Activated CD8-positive, alpha-beta memory T cell treated with anti-CD3 and anti-CD28 coated beads, Interleukin-2, amount 50 U/mL, for 48 hours (primary cell): ENCODE measurements at regions not wholly inside any gene's neighbourhood (a gene's known extent, or its start where the extent isn't known, plus 50 kb on each side); places are given as distances from the start of the nearest gene placed in this dataset.

Experiments used
- DNase-seq: peaks from one replicate; pipeline ENCODE4 v3.0.0-alpha.2; 2020

DNA sequence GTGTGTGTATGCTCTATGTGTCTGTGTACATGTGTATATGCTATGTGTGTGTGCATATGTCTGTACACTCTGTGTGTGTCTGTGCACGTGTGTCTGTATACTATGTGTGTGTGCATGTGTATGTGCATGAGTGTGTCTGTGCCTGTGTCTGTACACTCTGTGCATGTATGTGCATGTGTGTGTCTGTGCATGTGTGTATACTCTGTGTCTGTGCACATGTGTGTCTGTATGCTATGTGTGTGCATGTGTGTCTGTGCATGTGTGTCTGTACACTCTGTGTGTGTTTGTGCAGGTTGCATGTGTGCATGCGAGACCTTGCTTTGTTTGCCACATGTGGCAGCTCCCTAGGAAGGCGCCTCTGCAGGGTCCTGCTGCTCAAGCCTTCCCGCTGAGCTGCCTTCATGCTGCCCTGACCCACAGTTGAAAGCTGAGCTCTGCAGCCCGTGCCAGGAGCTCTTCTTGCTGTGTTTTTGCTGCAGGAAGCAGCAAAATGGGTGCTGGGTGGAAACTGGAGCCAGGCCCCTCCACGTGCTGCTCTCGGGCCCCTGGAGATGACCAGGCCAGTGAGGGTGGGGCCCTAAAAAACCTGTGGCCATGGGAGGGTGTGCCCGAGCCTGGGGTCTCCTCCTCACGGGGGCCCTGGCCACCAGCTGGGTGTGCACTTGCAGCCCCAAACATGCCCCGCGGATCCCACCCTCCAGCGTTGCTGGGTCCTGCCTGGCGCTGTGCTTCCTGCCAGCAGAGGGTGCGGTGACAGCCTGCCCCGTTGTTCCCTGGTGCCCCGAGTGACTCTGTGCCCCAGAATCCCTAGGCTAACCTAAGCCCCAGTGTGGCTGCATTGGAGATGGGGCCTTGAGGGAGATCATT is 109.1 kb downstream of the DACT2 start:
- DNase-seq = no peak

DNA sequence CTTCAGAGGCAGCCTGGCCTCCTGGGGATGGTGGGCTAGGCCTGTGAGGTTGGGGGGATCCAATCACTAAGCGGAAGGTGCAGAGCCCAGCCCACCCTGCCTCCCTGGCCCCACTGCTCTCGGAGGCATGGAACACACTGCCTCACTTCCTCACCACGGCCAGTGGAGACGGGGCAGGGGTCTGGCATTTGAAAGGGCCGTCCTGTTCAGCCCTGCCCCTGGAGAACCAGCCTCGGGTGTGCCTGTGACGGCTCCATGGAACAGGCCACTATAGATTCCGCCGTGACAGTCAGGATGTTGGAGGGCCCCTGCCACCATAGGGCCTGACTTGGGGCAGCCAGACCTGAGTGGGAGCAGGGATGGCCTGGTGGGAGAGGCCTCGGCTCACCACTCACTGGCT is 110.2 kb downstream of the DACT2 start:
- DNase-seq = no peak

GRCh38 chr6:168208854-168209253 is 110.7 kb downstream of the DACT2 start:
- DNase-seq = no peak

- no peak for DNase-seq
These were observed 111.2 kb downstream of the DACT2 start for GRCh38 chr6:168208402-168208801.

GRCh38 chr6:168207421-168208175 is 112.0 kb downstream of the DACT2 start:
- no peak for DNase-seq

DNA sequence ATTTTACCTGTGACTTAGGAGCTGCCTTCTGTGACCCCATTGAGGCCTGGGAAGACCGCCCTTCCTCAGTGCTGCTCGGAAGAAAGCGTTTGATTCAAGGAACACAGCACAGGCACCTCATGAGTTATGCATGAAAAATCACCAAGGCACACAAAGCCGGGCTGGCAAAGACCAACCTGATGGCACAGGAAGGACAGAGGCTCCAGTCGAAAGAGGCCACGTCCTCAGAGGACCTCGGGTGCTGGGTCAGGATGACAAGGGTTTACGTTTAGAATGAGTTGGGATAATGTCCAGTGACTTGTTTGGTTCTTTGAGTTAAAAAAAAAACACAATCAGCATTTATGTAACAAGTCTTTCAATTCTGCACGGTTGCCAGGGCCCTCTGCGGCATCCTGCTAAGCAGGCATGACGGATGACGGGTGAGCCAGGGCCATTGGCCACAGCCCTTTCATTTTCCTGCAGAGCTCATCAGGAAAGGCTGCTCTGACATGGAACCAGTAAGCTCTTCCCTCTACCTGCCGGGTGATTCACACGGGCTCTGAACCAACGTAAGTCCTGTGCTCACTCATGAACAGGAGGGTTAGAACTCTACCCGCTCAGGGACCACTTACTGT is 112.8 kb downstream of the DACT2 start:
- DNase-seq = no peak

DNA sequence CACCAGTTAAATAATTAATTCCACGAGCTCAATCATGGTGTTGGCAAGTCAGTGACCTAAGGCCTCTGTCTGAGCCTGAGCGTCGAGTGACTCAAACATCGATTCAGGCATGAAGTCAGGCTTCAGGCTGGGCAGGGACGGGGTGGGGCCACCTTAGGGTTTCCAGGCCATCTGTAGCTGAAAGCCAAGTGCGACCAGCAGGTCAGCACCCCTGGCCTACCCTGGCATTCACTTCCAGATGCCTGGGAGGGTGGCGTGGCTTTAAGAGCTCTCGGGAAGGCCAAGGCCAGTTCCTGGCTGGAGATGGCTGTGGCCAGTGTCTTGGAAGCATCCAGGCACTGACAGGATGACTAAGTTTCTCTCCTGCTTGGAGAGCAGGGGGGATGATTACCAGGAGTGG is 113.4 kb downstream of the DACT2 start:
- no peak for DNase-seq

DNA sequence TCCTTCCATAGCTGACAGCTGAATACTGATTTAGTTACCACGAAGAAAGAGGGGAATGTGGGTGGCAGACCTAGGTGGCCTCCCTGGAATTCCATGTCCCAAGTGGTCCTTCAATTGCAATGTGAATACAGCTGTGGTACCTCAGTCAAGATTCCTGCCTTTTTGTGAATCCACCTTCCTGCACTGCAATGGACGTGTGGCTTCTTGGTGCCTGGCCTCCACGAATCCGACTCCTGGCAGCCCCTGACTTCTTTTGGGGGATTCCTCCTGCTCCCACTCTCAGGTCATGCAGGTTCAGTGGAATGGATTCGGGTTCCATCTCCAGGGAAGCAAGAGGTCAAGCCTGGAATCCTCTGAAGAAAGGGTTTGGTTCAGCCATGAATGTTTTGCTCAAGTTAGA is 117.8 kb downstream of the DACT2 start:
- DNase-seq = no peak

DNA sequence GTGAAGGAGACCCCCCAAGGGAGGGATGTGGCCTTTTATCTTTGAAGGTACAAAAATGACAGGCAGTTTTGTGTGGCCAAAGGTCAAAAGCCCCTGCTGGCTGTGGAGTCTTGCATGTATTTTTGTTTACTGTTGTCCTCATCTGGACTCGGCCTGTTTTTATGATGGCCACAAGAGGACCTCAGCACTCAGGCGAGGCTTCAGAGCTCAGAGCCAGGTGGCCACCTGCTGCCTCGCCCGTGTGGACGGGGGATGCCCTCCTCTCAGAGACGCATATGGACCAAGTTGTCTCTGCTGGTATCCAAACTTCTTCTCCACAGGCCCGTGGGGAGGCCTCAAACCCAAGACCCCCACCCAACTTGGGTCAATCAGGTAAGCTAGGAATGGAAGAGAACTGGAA is 118.2 kb downstream of the DACT2 start:
- DNase-seq = no peak

GRCh38 chr6:168200571-168201134 is 118.9 kb downstream of the DACT2 start:
- no peak for DNase-seq

GRCh38 chr6:168198302-168199180 is 119.5 kb upstream of the FRMD1 start:
- DNase-seq = no peak

GRCh38 chr6:168197636-168198301 is 118.8 kb upstream of the FRMD1 start:
- DNase-seq = no peak

DNA sequence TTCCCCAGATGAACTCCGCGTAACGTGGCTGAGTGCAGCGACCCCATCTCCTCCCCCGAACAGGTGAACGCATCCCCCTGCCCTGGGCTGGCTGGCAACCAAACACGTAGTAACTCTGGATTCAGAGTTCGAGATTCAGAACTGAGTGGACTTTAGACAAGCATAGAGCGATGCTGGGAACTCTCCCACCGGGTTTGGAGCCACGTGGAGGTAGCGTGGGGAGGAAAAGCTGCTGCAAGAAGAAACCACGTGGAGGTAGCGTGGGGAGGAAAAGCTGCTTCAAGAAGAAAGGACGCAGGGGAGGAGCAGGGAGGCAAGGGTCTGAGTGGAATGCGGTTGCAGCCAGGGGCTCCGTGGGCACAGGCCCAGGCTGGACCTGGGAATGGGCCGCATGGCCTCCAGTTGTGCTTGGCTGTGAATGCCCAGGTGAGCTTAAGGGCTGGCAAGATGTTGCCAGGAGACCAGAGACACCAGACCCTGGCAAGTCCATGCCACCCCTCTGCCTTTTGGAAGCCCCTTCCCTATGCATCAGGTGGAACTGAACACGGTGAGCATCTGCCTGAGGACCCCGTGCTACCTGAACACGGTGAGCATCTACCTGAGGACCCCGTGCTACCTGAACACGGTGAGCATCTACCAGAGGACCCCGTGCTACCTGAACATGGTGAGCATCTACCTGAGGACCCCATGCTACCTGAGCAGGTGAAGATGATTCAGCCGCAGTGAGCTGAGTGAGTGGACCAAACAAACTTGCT is 118.0 kb upstream of the FRMD1 start:
- peak; percentile 32 for DNase-seq

GRCh38 chr6:168196385-168196860 is 117.4 kb upstream of the FRMD1 start:
- peak; percentile 7 for DNase-seq

- DNase-seq = peak; percentile 13
These were observed 116.7 kb upstream of the FRMD1 start for GRCh38 chr6:168195712-168196111.

GRCh38 chr6:168194732-168195567 is 115.9 kb upstream of the FRMD1 start:
- DNase-seq = peak; percentile 20

GRCh38 chr6:168193816-168194721 is 115.1 kb upstream of the FRMD1 start:
- no peak for DNase-seq

DNA sequence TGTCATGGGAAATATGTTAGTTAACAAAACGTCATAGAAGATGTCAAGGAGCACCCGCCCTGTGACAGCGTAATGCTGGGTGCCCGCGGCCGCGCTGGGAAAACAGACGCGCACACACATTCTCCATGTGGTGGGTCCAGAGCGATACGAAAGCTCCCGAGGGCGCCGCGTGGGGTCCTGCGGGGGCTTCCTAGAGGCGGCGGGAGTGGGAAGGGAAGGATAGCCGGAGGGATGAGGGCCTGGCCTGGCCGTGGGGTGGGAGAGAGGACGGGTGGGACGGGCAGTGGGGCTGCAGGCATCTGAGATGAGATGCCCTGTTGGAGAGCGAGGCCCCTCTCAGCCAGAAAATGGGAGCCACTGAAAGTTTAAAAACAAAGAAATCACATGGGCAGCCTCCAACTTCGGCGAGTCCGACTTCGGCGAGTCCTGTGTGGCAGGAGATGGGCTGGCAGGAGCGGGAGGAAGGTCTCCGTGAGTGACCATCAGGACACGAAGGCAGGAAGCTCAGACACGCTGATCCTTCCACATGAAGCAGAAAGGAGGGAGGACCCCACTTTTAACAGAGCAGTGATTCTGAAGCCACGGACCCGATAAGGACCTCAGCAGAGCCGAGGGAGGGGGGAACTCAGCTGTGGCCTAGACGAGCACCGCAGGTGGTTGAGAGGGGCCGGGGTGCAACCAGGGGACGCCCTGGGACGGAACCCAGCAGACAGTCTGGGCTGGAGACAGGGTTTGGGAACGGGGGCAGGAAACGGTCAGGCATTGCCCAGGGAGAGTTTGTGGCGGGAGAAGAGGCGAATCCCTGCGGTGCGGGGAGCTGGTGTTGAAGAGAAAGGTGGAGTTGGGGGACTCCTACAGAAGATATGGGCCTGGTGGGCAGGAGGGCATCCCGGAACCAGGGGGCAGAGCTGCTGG is 114.1 kb upstream of the FRMD1 start:
- no peak for DNase-seq
